NCI-H146 treated with DMSO at 0.1 percent for 48 hours (cell line): ENCODE measurements at regions not wholly inside any gene's neighbourhood (a gene's known extent, or its start where the extent isn't known, plus 50 kb on each side); places are given as distances from the start of the nearest gene placed in this dataset.
"Not testable (repeated sequence)": the region's sequence is repeated elsewhere in the genome, so short reads cannot be mapped to it uniquely, and the experiment has no call there.

Experiments
- DNase-seq: peaks from one replicate; lab custom pipeline; 2025; ENCODE audit not compliant: unreplicated experiment; lab: John Stamatoyannopoulos, UW

GRCh38 chr15:50857763-50858162 is 50.7 kb upstream of the AP4E1 start:
- no peak for DNase-seq

- no peak for DNase-seq
Measured at GRCh38 chr15:50854601-50855490, 53.6 kb upstream of the AP4E1 start.

GRCh38 chr15:50850003-50850402 is 58.5 kb upstream of the AP4E1 start:
- DNase-seq = no peak

GRCh38 chr15:50848349-50848748 is 60.1 kb upstream of the AP4E1 start:
- no peak for DNase-seq

GRCh38 chr15:50845181-50845580 is 63.3 kb upstream of the AP4E1 start:
- DNase-seq = not testable (repeated sequence)

GRCh38 chr15:50840520-50840919 is 68.0 kb upstream of the AP4E1 start:
- no peak for DNase-seq

- DNase-seq = no peak
Measured at GRCh38 chr15:50837256-50837770, 71.2 kb upstream of the AP4E1 start.

GRCh38 chr15:50830477-50831354 is 65.2 kb upstream of the SPPL2A start:
- DNase-seq = no peak

GRCh38 chr15:50828610-50829206 is 63.2 kb upstream of the SPPL2A start:
- DNase-seq = peak; percentile 1

GRCh38 chr15:50825946-50826345 is 60.4 kb upstream of the SPPL2A start:
- DNase-seq = no peak

- DNase-seq = no peak
Measured at GRCh38 chr15:50824514-50824913, 59.0 kb upstream of the SPPL2A start.

GRCh38 chr15:50823281-50823680 is 57.8 kb upstream of the SPPL2A start:
- no peak for DNase-seq

GRCh38 chr15:50821476-50821875 is 56.0 kb upstream of the SPPL2A start:
- DNase-seq = no peak

GRCh38 chr15:50820808-50821382 is 55.4 kb upstream of the SPPL2A start:
- DNase-seq = no peak

- DNase-seq = no peak
Measured at GRCh38 chr15:50819344-50819743, 53.8 kb upstream of the SPPL2A start.

- no peak for DNase-seq
Measured at GRCh38 chr15:50815958-50816590, 50.6 kb upstream of the SPPL2A start.
